Ishikawa (cell line): ENCODE measurements at regions not wholly inside any gene's neighbourhood (a gene's known extent, or its start where the extent isn't known, plus 50 kb on each side); places are given as distances from the start of the nearest gene placed in this dataset.

Experiments
- CEBPB ChIP-seq: IDR thresholded peaks from 2 replicates; pipeline ENCODE4 v1.6.1; 2012
- RAD21 ChIP-seq: IDR thresholded peaks from 2 replicates; pipeline ENCODE4 v1.6.1; 2012; ENCODE audit warnings: low read depth
- TAF1 ChIP-seq: IDR thresholded peaks from 2 replicates; pipeline ENCODE4 v1.6.1; 2012; ENCODE audit warnings: low read depth, mild to moderate bottlenecking
- ZBTB7A ChIP-seq: IDR thresholded peaks from 2 replicates; pipeline ENCODE4 v1.6.1; 2012; ENCODE audit warnings: low read depth
- TF ChIP-seq, protein P1 (sequence below): IDR thresholded peaks from 2 replicates; pipeline ENCODE4 v1.6.1; 2012
- TF ChIP-seq, protein P2 (sequence below): IDR thresholded peaks from 2 replicates; pipeline ENCODE4 v1.6.1; 2012; ENCODE audit warnings: low read depth, mild to moderate bottlenecking

DNA sequence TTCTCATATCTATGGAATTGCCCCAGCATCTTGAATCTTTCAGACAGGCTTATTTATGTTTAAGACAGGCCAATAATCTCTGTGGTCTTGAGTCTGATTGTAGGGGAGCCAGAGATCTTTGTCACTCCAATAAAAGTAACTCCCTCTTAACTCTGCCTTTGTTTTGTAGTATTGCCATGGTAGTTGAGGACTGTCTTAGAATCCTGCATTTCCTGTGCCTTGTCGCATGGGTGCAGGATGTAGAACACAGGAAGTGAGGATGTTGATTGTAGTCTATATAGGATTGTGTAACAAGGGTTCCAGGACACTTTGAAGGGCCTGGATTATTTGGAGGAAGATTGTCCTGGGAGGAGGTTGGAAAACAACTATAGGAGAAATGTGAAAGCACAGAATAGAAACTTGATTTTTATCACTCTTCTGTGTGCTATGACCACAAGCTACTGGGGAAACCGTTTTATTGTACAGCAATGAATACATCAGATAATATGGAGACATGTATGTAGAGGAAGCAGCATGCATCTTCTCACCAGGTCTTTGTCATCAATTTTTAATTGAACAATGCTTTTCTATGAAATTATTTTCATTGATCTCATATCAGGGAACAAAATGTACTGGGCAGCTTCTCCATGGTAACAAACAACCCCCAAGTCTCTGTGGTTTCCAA lies 411.7 kb downstream of the FGF9 start:
- TF ChIP-seq TAF1 (no peak), RAD21 (no peak), CEBPB (no peak), ZBTB7A (no peak)
- TF ChIP-seq, protein P1, sequence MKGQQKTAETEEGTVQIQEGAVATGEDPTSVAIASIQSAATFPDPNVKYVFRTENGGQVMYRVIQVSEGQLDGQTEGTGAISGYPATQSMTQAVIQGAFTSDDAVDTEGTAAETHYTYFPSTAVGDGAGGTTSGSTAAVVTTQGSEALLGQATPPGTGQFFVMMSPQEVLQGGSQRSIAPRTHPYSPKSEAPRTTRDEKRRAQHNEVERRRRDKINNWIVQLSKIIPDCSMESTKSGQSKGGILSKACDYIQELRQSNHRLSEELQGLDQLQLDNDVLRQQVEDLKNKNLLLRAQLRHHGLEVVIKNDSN, result no peak
- TF ChIP-seq, protein P2, sequence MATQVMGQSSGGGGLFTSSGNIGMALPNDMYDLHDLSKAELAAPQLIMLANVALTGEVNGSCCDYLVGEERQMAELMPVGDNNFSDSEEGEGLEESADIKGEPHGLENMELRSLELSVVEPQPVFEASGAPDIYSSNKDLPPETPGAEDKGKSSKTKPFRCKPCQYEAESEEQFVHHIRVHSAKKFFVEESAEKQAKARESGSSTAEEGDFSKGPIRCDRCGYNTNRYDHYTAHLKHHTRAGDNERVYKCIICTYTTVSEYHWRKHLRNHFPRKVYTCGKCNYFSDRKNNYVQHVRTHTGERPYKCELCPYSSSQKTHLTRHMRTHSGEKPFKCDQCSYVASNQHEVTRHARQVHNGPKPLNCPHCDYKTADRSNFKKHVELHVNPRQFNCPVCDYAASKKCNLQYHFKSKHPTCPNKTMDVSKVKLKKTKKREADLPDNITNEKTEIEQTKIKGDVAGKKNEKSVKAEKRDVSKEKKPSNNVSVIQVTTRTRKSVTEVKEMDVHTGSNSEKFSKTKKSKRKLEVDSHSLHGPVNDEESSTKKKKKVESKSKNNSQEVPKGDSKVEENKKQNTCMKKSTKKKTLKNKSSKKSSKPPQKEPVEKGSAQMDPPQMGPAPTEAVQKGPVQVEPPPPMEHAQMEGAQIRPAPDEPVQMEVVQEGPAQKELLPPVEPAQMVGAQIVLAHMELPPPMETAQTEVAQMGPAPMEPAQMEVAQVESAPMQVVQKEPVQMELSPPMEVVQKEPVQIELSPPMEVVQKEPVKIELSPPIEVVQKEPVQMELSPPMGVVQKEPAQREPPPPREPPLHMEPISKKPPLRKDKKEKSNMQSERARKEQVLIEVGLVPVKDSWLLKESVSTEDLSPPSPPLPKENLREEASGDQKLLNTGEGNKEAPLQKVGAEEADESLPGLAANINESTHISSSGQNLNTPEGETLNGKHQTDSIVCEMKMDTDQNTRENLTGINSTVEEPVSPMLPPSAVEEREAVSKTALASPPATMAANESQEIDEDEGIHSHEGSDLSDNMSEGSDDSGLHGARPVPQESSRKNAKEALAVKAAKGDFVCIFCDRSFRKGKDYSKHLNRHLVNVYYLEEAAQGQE, result no peak
